Bone marrow (tissue), 2 donors: ENCODE measurements at regions not wholly inside any gene's neighbourhood (a gene's known extent, or its start where the extent isn't known, plus 50 kb on each side); places are given as distances from the start of the nearest gene placed in this dataset.
"Not testable (repeated sequence)": the region's sequence is repeated elsewhere in the genome, so short reads cannot be mapped to it uniquely, and the experiment has no call there.

Experiments
- DNase-seq, 2 donors: peaks; one replicate each; lab custom pipeline; 2025; lab: John Stamatoyannopoulos, UW

DNA sequence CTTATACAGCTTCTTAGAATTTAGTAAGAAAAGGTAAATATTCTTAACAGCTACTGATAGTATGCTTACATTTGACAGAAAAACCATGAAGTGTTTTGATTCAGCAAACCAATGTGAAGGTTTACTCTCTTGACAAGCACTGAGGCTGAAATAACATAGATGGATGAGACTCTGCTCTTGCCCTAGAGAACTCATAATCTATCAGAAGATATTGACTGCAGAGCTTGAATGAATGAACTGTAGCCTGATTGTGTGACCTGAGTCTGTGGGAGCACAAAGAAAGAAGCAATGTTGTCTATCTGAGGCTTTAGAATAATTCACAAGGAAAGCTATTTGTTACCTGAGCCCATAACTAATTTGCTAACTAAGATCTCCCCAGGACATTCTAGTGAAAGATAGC, 1235.3 kb downstream of the OLFM4 start:
- no peak for DNase-seq

DNA sequence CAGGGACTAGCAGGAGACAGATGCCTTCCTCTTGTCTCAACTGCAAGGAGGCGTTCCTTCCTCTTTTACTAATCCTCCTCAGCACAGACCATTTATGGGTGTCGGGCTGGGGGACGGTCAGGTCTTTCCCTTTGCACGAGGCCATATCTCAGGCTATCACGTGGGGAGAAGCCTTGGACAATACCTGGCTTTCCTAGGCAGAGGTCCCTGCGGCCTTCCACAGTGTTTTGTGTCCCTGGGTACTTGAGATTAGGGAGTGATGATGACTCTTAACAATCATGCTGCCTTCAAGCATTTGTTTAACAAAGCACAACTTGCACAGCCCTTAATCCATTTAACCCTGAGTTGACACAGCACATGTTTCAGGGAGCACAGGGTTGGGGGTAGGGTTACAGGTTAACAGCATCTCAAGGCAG, 1238.6 kb downstream of the OLFM4 start:
- not testable (repeated sequence) for DNase-seq

DNA sequence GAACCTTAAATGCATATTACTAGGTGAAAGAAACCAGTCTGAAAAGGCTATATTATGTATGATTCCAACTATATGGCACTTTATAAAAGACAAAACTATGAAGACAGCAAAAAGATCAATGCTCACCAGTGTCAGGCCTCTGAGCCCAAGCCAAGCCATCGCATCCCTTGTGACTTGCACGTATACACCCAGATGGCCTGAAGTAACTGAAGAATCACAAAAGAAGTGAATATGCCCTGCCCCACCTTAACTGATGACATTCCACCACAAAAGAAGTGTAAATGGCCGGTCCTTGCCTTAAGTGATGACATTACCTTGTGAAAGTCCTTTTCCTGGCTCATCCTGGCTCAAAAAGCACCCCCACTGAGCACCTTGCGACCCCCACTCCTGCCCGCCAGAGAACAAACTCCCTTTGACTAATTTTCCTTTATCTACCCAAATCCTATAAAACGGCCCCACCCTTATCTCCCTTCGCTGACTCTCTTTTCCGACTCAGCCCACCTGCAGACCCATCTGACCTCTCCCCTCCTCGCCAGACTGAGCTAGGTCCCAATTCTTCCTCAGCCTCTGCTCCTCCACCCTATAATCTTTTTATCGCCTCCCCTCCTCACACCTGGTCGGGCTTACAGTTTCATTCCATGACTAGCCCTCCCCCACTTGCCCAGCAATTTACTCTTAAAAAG, 1239.5 kb downstream of the OLFM4 start:
- not testable (repeated sequence) for DNase-seq

DNA sequence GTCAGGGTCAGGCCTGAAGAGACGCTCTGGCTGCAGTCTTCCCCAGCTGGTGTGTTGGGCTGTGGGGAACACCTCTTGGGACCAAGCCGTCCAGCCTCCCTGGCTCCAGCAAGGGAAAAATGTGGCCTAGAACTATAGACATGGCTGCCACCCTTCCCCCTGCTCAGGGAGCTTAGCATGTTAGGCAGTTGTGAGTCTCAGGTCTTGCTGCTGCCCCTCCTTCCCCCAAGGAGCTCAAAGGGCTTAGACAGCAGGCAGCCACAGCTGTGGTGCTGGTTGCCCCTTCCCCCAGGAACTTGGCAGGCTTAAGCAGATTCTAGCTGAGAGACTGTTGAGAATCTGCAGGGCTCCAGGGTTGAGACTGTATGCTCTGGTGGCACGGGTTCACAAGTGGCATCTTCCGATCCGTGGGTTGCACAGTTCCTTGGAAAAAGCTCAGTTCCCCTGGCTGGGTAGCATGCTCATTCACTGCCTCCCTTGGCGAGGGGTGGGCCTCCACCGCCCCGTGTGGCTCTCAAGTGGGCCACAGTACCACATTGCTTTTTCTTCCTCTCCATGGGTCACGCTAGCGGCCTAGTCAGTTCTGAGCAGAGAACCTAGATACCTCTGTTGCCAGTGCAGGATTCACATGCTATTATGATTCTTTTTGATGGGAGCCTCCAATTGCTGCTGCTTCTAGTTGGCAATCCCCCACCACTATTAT, 1258.6 kb downstream of the OLFM4 start:
- DNase-seq = no peak

DNA sequence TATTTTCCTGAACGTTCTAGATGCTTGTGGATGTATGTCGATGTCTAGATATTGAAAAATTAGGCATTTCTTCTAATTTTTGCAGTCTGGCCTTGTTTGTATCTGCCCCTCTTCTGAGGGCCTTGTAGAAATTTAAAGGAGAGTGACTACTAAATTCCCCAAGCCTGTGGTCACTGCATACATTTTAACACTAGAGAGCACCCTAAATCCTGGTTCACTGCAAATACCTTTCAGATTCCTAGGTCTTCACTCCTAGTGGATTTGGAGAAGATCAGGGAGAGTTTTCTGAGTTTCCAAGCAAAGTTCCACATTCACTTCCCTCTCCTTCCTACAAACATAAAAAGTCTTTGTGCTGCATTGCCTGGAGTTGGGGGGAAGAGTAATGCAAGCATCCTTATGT, 1272.5 kb downstream of the OLFM4 start:
- DNase-seq = no peak

DNA sequence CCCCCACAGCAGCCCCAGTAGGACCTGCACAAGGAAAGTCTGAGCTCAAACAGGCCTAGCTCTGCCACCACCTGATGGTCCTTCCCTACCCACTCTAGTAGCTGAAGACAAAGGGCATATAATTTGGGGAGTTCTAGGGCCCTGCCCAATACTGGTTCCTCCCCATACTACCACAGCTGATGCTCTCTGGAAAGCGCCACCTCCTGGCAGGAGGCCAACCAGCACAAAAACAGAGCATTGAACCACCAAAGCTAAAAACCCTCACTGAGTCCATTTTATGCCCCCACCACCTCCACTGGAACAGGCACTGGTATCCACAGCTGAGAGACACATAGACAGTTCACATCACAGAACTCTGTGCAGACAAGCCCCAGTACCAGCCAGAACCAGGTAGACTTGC, 1276.8 kb downstream of the OLFM4 start:
- DNase-seq = no peak

DNA sequence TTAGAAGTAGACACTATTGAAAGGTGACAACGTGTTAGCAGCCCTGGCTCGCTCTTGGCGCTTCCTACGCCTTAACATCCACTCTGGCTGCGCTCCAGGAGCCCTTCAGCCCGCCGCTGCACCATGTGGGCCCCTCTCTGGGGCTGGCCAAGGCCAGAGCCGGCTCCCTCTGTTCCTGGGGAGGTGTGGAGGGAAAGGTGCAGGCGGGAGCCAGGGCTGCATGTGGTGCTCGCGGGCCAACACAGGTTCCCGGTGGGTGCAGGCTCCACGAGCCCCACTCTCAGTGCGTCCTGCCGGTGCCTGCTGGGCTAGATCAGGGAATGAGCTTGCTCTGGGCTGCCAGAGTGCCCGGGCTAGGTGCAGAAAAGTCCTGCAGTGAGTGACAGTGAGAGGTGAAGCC, 1284.3 kb downstream of the OLFM4 start:
- no peak for DNase-seq

DNA sequence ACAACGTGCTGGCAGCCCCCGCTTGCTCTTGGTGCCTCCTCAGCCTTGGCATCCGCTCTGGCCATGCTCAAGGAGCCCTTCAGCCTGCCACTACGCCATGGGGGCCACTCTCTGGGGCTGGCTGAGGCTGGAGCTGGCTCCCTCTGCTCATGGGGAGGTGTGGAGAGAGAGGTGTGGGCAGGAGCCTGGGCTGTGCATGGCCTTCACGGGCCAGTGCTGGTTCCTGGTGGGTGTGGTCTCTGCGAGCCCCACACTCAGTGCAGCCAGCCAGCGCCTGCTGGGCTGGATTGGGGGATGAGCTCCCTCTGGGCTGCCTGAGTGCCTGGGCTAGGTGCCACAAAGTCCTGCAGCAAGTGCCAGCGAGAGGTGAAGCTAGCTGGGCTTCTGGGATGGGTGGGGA, 1289.1 kb downstream of the OLFM4 start:
- no peak for DNase-seq

DNA sequence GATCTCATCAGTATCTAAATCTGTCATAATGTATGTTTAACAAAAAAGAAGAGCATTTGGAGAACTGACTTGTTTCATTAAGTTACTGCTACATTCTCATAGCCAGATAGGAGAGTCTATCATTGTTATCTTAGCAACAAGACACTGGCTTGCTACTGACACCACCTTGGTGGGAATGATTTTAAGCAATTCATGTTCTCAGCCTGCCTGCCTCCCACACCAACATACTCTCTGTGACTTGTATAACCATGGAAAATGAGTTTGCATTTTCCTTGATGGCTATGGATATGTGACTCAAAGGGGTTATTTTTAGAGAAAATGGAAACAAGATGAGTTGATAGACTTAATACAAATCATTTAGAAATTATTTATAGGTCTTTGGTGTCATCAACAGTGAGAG, 1308.9 kb downstream of the OLFM4 start:
- no peak for DNase-seq

DNA sequence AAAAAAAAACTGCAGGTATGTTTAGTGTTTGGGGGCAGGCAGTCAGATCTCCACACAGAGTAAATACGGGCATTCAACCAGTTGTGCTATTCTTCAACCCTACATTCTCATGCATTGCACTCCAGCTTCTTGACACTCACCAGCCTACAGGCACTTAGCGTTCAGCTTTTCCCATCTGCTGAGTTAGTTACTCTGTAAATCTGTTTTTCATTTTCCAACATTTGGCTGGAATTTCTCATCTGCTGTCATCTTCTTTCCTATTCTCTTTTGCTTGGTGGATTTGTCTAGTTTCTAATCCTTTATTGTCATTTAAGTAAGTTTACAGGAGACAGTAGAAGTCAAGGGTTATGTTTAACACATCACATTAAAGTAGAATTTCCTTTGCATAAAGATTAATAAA, 1318.9 kb downstream of the OLFM4 start:
- DNase-seq = no peak

DNA sequence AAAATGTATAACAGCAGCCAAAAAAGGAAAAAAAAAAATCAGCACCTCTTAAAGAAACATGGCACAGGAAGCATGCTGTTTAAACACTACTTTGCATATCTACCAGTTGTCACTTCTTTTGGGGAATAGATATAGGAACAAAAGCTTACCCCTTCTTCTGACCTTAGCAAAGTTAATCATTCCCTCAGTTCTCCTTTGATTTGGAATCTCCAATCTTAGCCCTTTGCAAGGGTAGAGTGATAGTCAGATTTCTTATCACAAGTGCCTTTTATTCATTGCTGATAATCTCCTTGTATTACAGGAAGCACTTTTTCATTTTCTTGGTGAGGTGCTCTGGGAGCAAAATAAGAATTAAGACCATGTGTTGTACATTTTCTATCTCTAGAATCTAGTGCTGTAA, 1327.6 kb downstream of the OLFM4 start:
- no peak for DNase-seq

DNA sequence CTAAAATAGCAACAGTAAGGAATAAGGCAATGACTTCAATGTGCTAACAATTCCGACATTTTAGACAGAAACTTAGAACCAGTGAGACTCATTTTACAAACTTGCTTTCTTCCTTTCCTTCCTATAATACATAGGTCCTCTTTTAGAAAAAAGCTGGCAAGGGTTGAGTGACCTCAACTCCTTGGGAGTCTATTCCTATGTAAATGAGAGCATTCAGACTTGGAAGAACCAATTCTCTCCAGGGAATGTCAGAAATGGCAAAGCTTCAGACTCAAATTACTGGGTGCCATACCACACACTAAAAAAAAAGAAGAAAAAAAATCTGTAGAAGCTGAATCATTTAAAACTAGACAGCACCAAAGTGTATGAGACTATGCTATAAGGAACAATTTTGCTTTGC, 1328.2 kb downstream of the OLFM4 start:
- DNase-seq = no peak

DNA sequence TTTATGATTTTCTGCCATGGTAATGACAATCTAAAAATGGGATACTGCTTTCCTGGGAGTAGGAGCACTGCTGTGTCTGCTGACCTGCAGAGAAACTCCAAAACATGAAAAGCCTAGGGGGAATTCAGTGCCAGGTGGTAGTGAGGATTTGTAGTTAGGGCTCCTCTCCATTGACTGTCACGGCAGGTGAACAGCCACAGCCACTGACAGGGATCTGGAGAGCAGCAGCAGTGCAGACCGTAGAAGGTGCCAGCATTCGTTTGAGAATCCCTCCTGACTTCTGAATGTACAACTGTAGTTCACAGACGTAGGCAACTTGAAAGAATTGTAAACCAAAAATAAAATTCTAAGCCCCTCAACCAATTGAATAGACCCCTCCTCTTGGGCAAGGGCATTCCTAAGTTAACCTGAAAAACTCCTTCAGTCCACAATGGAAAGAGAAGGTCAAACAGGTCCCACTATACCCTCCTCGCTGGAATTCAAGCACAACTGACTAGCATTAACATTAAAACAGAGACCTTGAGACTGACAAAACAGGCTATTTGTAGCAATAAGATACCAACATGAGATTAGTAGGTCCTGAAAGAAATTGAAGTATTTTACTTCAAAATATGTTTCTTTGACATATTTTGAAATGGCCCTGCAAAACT, 1328.8 kb downstream of the OLFM4 start:
- DNase-seq = no peak

DNA sequence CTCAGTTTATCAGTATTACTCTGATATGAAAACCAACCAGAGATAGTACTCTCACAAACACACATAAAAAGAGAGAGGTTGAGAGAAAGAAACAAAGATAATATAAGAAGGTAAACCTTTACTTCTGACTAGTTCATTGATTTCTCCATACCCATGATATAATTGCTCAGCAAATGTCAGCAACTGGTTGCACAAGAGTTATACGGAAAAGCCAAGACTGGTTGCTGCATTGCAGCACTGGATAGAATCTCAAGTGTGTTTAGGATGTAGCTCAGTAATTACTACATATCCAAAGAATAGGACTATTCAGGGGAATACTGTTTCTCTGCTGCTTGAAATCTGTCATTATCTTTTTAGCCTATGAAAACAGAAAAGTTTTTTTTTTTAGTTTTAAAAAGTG, 1332.8 kb downstream of the OLFM4 start:
- no peak for DNase-seq

DNA sequence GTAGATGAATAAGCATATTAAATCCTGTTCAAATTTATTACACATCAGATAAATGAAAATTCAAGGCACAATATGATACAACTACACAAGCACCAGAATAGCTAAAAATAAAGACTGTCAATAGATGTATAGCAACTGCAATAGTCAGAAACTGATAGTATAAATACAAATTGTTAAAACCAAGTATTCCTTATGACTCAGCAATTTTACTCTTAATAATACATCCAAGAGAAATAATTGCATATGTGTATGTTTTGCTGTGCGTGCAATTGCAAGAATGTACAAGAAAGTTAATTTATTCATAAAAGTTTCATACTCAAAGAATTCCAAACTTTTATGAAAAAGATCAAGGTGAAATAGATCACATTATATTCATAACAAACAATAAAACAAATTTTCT, 1338.1 kb downstream of the OLFM4 start:
- no peak for DNase-seq

DNA sequence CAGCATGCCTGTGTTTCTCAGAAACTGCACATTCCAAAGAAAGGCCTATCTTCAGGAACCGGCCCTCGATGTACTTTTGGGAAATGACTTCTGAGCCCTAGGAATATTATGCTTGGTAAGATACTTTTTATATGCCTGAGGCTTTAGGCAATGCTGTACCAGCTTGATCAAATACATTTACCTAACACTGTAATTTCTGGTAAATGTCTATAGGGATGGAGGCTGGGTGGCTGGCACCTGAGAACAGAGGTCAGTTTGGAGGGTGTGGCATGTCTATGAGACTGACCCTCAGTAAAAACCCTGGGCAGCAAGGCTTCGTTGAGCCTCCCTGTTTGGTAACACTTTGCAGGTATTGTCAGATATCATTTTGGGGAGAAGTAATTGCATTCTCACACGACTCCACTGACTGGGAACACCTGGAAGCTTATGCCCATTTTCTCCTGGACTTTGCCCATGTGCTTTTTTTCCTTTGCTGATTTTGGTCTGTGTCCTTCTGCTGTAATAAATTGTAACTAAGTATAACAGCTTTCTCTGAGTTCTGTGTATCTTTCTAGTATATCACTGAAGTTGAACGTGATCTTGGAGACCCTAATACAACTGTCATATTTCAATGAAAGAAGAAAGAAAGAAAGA, 1339.1 kb downstream of the OLFM4 start:
- no peak for DNase-seq

DNA sequence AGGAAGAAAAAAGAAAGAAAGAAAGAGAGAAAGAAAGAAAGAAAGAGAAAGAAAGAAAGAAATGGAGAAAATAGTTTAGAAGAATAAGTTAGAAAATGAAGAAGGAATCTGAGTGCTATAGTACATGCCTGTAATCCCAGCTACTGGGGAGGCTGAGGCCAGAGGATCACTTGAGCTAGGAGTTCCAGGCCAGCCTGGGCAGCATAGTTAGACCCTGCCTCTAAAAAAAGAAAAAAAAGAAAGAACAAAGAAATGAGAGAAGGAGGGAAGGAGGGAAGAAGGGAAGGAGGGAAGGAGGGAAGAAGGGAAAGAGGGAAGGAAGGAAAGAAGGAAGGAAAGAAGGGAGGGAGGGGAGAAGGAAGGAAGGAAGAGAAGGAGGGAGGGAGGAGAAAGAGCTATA, 1339.8 kb downstream of the OLFM4 start:
- no peak for DNase-seq

DNA sequence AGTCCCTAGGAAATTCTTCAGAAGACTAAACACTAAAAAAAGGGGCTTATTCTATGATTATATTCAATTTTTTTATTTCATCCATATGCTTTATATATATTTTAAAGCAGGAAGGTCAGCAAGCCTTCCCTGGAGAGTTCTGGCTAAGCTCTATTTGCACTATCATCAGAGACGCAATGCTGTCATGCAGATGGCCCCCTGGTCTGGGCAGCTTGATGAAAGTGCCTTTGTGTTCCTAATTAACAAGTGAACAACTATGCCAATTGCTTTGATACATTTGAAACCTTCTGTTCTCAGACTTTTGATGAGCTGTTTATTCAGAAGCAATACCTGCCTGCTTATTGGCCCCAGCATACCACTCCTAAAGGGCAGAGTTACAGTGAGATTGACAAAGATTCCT, 1344.6 kb downstream of the OLFM4 start:
- DNase-seq = no peak

DNA sequence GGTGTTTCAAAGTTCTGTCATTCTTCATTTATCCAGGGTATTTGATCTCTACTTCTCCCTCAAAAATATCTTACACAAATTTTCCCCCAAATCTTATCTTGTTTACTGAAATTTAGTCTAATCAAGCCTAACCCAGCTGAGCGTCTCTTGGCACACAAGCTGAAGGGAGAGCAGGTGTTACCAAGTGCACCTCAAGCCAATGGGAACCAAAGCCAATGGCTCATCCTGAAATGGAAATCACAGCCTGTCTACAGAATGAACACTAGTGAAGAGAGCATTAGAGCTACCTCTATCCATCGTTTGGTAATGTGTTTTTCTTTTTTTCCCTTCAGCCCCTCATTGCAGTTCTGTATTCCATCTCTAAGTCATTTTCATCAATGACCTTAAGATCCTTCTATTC, 1350.8 kb downstream of the OLFM4 start:
- no peak for DNase-seq

DNA sequence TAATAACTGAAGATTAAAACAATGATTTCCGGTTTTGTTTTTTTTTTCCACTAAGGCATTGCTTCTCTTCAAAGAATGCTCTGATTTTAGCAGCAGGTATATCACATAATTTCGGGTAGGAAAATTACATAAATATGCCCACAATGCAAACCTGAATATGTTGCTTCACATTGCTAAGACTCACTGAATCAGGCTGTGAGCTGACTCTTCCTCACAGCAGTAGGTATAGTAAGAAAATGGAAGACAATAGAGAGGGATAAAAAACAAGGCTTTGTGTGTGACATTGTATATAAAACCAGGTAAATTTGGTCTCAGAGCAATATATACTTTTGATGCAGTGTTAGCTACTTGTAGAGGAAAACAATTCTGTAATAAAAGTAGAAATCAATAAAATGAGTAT, 1355.0 kb downstream of the OLFM4 start:
- no peak for DNase-seq

DNA sequence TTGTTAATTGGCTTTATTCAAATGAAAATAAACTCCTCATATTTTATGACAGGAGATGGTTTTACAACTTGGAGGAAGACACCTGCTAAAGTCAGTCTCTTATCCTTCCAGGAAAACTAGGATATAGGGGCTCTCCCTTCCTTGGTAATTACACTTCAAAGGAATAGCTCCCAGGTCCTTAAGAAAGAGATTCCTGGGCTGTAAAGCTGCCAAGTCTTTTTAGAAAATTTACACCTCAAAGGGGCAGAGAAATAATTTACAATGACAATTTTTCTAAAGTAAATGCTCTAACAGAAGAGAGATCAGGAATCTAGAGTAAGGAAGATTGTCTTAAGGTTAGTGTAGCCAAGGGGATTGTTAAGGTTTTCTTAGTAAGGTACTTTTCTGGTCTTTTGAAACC, 1359.0 kb downstream of the OLFM4 start:
- no peak for DNase-seq

DNA sequence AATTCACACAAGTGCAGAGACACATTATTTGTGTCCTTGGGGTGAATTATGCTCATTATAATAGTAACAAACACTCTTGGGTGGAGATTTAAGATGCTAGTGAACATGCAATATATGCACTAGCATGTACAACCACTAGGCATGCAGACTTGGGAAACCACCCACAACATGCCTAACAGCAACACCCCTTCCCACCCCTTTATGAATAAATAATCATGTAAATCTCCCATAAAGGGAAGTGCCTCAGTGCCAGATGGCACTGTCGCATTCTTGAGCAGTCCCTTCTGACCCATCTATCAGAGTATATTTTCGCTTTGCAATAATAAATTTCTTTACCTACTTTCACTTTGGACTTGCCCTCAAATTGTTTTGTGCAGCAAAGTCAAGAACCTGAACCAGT, 1362.2 kb downstream of the OLFM4 start:
- DNase-seq = no peak

DNA sequence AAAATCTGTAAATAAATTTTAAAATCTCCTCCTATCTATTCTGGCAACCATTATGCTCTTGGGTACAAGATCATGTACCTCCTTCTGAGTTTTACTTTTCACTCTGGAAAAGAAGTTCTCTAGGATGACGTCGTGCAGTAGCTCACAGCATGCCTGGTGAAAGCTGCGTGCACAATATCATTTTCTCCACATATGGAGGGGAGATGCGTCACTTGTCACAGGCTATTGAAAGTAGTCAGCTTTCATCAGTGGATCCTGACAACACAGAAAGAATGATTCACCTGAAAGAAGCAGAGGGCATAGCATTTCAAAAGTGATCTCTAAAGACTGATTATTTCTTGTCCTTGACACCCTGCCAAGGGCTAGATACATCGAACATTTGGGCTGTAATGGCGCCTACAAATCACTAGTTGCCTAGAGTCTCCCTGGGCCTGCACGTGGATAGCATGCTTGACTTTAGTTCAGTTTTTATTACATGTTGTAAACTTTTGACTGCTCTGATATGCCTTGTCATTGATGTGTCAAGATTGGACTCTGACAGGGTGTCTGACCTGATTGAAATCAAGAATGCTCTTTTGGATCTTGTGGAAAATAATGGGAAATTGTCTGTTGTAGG, 1365.6 kb downstream of the OLFM4 start:
- DNase-seq = no peak
